ENCODE measurements at regions not wholly inside any gene's neighbourhood (a gene's known extent, or its start where the extent isn't known, plus 50 kb on each side); places are given as distances from the start of the nearest gene placed in this dataset.

- no peak for TF ChIP-seq CTCF (conservative IDR thresholded peaks at IDR 0.05)
- TF ChIP-seq ZFX (IDR thresholded peaks at IDR 0.05) = no peak
Measured at GRCh38 chr2:185202945-185203528, 535.6 kb upstream of the FSIP2 start.

Data from C4-2B (cell line).